MM.1S (cell line): ENCODE measurements at regions not wholly inside any gene's neighbourhood (a gene's known extent, or its start where the extent isn't known, plus 50 kb on each side); places are given as distances from the start of the nearest gene placed in this dataset.

Source experiments
- EZH2 ChIP-seq: fragments of 300-600 bp; sonication (generic); optimal IDR thresholded peaks from 2 replicates; pipeline ENCODE3; 2017; ENCODE audit warnings: low read depth, mild to moderate bottlenecking, antibody characterized with exemption, low read length, mixed read lengths
- EZH2phosphoT487 ChIP-seq: fragments of 300-600 bp; sonication (generic); IDR thresholded peaks from 2 replicates; pipeline ENCODE4 v1.6.1; 2018; ENCODE audit warnings: antibody characterized with exemption, low read length
- TF ChIP-seq, protein P1 (sequence below): fragments of 300-600 bp; sonication (generic); IDR thresholded peaks from 2 replicates; pipeline ENCODE4 v1.5.1; 2016; ENCODE audit warnings: antibody characterized with exemption, low read length, mixed read lengths

DNA sequence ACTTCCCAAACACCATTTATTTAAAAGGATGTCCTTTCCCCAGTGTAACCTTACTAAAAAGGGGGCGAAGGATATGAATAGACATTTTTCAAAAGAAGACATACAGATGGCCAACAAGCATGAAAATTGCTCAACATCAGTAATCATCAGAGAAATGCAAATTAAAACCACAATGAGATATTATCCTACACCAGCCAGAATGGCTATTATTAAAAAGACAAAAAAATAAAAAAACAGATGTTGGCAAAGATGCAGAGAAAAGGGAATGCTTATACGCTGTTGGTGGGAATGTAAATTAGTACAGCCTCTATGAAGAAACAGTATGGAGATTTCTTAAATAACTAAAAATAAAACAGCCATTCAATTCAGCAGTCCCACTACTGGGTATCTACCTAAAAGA lies 142.3 kb upstream of the NT5C1B start:
- TF ChIP-seq EZH2phosphoT487: no peak
- no peak for TF ChIP-seq EZH2
- TF ChIP-seq, protein P1, sequence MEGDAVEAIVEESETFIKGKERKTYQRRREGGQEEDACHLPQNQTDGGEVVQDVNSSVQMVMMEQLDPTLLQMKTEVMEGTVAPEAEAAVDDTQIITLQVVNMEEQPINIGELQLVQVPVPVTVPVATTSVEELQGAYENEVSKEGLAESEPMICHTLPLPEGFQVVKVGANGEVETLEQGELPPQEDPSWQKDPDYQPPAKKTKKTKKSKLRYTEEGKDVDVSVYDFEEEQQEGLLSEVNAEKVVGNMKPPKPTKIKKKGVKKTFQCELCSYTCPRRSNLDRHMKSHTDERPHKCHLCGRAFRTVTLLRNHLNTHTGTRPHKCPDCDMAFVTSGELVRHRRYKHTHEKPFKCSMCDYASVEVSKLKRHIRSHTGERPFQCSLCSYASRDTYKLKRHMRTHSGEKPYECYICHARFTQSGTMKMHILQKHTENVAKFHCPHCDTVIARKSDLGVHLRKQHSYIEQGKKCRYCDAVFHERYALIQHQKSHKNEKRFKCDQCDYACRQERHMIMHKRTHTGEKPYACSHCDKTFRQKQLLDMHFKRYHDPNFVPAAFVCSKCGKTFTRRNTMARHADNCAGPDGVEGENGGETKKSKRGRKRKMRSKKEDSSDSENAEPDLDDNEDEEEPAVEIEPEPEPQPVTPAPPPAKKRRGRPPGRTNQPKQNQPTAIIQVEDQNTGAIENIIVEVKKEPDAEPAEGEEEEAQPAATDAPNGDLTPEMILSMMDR: no peak
